Kidney (tissue), 13 donors: ENCODE measurements at regions not wholly inside any gene's neighbourhood (a gene's known extent, or its start where the extent isn't known, plus 50 kb on each side); places are given as distances from the start of the nearest gene placed in this dataset.
A peak's percentile ranks its signal among the peaks of the same experiment; 100 is the strongest.
"Not testable (repeated sequence)": the region's sequence is repeated elsewhere in the genome, so short reads cannot be mapped to it uniquely, and the experiment has no call there.

Experiments
- DNase-seq, 5 donors: peaks; one replicate each; pipeline ENCODE4 v3.0.0-alpha.2; 2013 to 2020
- FAIRE-seq: peaks from 2 replicates; lab custom pipeline; 2012; peaks lifted over from hg19 to GRCh38; lab: Jason Lieb, UNC
- H3K27ac ChIP-seq, 2 donors: one replicate each; pipeline ENCODE4 v1.7.0; 2013; ENCODE audit warnings: low read depth in 2 of 2, low read length in 2 of 2, inconsistent platforms in 1 of 2
- H3K27me3 ChIP-seq: one replicate; pipeline ENCODE4 v1.7.1; 2013; ENCODE audit warnings: low read length, inconsistent platforms; ENCODE audit not compliant: control insufficient read depth, insufficient read depth
- H3K36me3 ChIP-seq, 3 donors: one replicate each; pipeline versions ENCODE4 v1.7.0 to v1.7.1; 2013; ENCODE audit warnings: low read length in 3 of 3, control low read depth in 1 of 3, inconsistent platforms in 1 of 3; ENCODE audit not compliant: insufficient read depth in 3 of 3, control insufficient read depth in 2 of 3
- H3K4me1 ChIP-seq, 3 donors: one replicate each; pipeline versions ENCODE4 v1.7.0 to v1.7.1; 2013; ENCODE audit warnings: low read length in 3 of 3, inconsistent platforms in 1 of 3, low read depth in 1 of 3; ENCODE audit not compliant: control insufficient read depth in 2 of 3, insufficient read depth in 2 of 3
- H3K4me3 ChIP-seq, 3 donors: one replicate each; pipeline versions ENCODE4 v1.7.0 to v1.8.1; 2013; ENCODE audit warnings: low read length in 3 of 3, control low read depth in 1 of 3, inconsistent platforms in 1 of 3
- H3K9ac ChIP-seq, 3 donors: one replicate each; pipeline versions ENCODE4 v1.7.0 to v1.7.1; 2013; ENCODE audit warnings: low read length in 3 of 3, control low read depth in 1 of 3, inconsistent platforms in 1 of 3
- H3K9me3 ChIP-seq, 3 donors: one replicate each; pipeline versions ENCODE4 v1.7.0 to v1.7.1; 2013; ENCODE audit warnings: low read length in 3 of 3, control low read depth in 1 of 3, inconsistent platforms in 1 of 3; ENCODE audit not compliant: control insufficient read depth in 2 of 3, insufficient read depth in 1 of 3
- intact Hi-C: fragments of 100-400 bp; cut with DNase I; formaldehyde crosslinking; loops from one replicate; pipeline ENCODE4 v1.11.1; 2022
- TF ChIP-seq, protein P1 (sequence below): IDR thresholded peaks from 3 replicates; pipeline ENCODE4 v1.5.1; 2012; ENCODE audit warnings: mild to moderate bottlenecking, moderate library complexity, borderline replicate concordance; ENCODE audit not compliant: insufficient read depth; ENCODE audit errors: extremely low read depth
- donor health status: control.
- donor health status: control.
- donor health status: control.
- donor health status: control.
- donor health status: control.
- donor health status: DM: yes; HTN: yes; CAD: no.
- donor health status: Normal renal cell carcinoma (clear cell type).

- Histone ChIP-seq H3K9me3 (peaks cover 0 to 7% (median 0%) of the 10 kb centered on the region in 3 donors), H3K4me3 (no peak overlapping the region), H3K36me3 (no peaks in the 10 kb centered on the region), H3K4me1 (no peaks in the 10 kb centered on the region), H3K27me3 (no peaks in the 10 kb centered on the region), H3K27ac (no peak overlapping the region), H3K9ac (no peak overlapping the region)
- FAIRE-seq = no peak
- intact Hi-C loops = no loop called here
- TF ChIP-seq, protein P1, sequence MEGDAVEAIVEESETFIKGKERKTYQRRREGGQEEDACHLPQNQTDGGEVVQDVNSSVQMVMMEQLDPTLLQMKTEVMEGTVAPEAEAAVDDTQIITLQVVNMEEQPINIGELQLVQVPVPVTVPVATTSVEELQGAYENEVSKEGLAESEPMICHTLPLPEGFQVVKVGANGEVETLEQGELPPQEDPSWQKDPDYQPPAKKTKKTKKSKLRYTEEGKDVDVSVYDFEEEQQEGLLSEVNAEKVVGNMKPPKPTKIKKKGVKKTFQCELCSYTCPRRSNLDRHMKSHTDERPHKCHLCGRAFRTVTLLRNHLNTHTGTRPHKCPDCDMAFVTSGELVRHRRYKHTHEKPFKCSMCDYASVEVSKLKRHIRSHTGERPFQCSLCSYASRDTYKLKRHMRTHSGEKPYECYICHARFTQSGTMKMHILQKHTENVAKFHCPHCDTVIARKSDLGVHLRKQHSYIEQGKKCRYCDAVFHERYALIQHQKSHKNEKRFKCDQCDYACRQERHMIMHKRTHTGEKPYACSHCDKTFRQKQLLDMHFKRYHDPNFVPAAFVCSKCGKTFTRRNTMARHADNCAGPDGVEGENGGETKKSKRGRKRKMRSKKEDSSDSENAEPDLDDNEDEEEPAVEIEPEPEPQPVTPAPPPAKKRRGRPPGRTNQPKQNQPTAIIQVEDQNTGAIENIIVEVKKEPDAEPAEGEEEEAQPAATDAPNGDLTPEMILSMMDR = no peak
- DNase-seq = no peak
Observed at GRCh38 chr12:131197490-131197889, 243.8 kb downstream of the ADGRD1 start.

DNA sequence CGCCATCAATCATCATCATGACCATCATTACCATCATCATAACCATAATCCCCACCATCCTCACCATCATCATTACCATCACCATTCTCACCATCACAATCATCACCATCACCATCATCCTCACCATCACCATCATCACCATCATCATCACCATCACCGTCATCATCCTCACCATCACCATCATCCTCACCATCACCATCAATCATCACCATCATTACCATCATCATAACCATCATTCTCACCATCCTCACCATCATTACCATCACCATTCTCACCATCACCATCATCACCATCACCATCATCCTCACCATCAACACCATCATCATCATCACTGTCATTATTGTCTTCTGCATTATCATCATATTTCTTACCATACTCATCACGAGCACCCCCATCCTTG is 245.5 kb downstream of the ADGRD1 start:
- no peaks in the 10 kb centered on the region for H3K27me3 ChIP-seq
- no peak overlapping the region for H3K27ac ChIP-seq
- H3K36me3 ChIP-seq = no peaks in the 10 kb centered on the region
- no peak overlapping the region for H3K9ac ChIP-seq
- no peak overlapping the region for H3K4me3 ChIP-seq
- intact Hi-C loops = no loop called here
- H3K9me3 ChIP-seq = peaks cover 0 to 7% (median 0%) of the 10 kb centered on the region in 3 donors
- no peak for FAIRE-seq
- TF ChIP-seq, protein P1 = no peak
- no peak for DNase-seq
- no peaks in the 10 kb centered on the region for H3K4me1 ChIP-seq

- DNase-seq, H3K4me1 ChIP-seq, H3K4me3 ChIP-seq, FAIRE-seq, H3K36me3 ChIP-seq, H3K27ac ChIP-seq, H3K9me3 ChIP-seq, intact Hi-C loops, H3K27me3 ChIP-seq, H3K9ac ChIP-seq: not testable (repeated sequence)
Observed at GRCh38 chr12:131201912-131202311, 248.2 kb downstream of the ADGRD1 start.

- no peaks in the 10 kb centered on the region for H3K36me3 ChIP-seq
- intact Hi-C loops = no loop called here
- DNase-seq = peak in 2 of 5 donors; percentile 10 to 40
- no peak overlapping the region for H3K4me3 ChIP-seq
- no peaks in the 10 kb centered on the region for H3K4me1 ChIP-seq
- peaks cover 0 to 7% (median 0%) of the 10 kb centered on the region in 3 donors for H3K9me3 ChIP-seq
- FAIRE-seq = no peak
- H3K27me3 ChIP-seq = no peaks in the 10 kb centered on the region
- H3K9ac ChIP-seq = no peak overlapping the region
- TF ChIP-seq, protein P1 = no peak
- H3K27ac ChIP-seq = no peak overlapping the region
Observed at GRCh38 chr12:131202592-131203378, 249.1 kb downstream of the ADGRD1 start.
